Hepatocyte (in vitro differentiated cells): ENCODE measurements at regions not wholly inside any gene's neighbourhood (a gene's known extent, or its start where the extent isn't known, plus 50 kb on each side); places are given as distances from the start of the nearest gene placed in this dataset. TPM values are rescaled to one million over a fixed set of nuclear protein-coding genes. Genes with fewer than 3 reads are reported as not detected.

Experiments used
- DNase-seq: peaks from one replicate; pipeline ENCODE4 v3.0.0-alpha.2; 2016; ENCODE audit warnings: low spot score
- H2AFZ ChIP-seq: fragments of 200-600 bp; sonication (generic); 2 replicates; pipeline ENCODE4 v1.6.0; 2016; ENCODE audit warnings: antibody characterized with exemption, mild to moderate bottlenecking
- H3K27ac ChIP-seq: fragments of 200-600 bp; sonication (generic); 2 replicates; pipeline ENCODE4 v1.5.1; 2016; ENCODE audit warnings: mild to moderate bottlenecking
- H3K27me3 ChIP-seq: fragments of 200-600 bp; sonication (generic); 2 replicates; pipeline ENCODE4 v1.6.1; 2016
- H3K36me3 ChIP-seq: fragments of 200-600 bp; sonication (generic); replicated peaks from 2 replicates; pipeline ENCODE4 v1.5.1; 2016; ENCODE audit warnings: low read depth; ENCODE audit not compliant: insufficient read depth
- H3K4me1 ChIP-seq: fragments of 200-600 bp; sonication (generic); 2 replicates; pipeline ENCODE4 v1.5.1; 2016; ENCODE audit warnings: mild to moderate bottlenecking, moderate library complexity; ENCODE audit not compliant: insufficient read depth
- H3K4me2 ChIP-seq: fragments of 200-600 bp; sonication (generic); 2 replicates; pipeline ENCODE4 v1.6.0; 2016
- H3K4me3 ChIP-seq: fragments of 200-600 bp; sonication (generic); 2 replicates; pipeline ENCODE4 v1.5.1; 2016; ENCODE audit warnings: mild to moderate bottlenecking
- H3K79me2 ChIP-seq: fragments of 200-600 bp; sonication (generic); 2 replicates; pipeline ENCODE4 v1.6.0; 2017; ENCODE audit warnings: mild to moderate bottlenecking
- H3K9me2 ChIP-seq: fragments of 200-600 bp; sonication (generic); replicated peaks from 2 replicates; pipeline ENCODE4 v1.6.0; 2017; ENCODE audit warnings: mild to moderate bottlenecking; ENCODE audit not compliant: insufficient read depth
- H3K9me3 ChIP-seq: fragments of 200-600 bp; sonication (generic); 2 replicates; pipeline ENCODE4 v1.5.1; 2016; ENCODE audit warnings: low read depth, mild to moderate bottlenecking
- H4K20me1 ChIP-seq: fragments of 200-600 bp; sonication (generic); 2 replicates; pipeline ENCODE4 v1.6.0; 2016; ENCODE audit warnings: mild to moderate bottlenecking; ENCODE audit not compliant: insufficient read depth, poor library complexity, severe bottlenecking
- CTCF ChIP-seq: fragments of 200-600 bp; sonication (generic); IDR thresholded peaks from 2 replicates; pipeline ENCODE4 v1.5.1; 2016; ENCODE audit warnings: antibody characterized with exemption, mild to moderate bottlenecking; ENCODE audit not compliant: poor library complexity
- EZH2 ChIP-seq: fragments of 200-600 bp; sonication (generic); IDR thresholded peaks from 2 replicates; pipeline ENCODE4 v1.6.1; 2016; ENCODE audit warnings: antibody characterized with exemption, mild to moderate bottlenecking, borderline replicate concordance
- EZH2phosphoT487 ChIP-seq: fragments of 200-600 bp; sonication (generic); IDR thresholded peaks from one replicate; pipeline ENCODE4 v1.6.1; 2018; ENCODE audit warnings: antibody characterized with exemption, mild to moderate bottlenecking, low read depth, moderate library complexity; ENCODE audit not compliant: unreplicated experiment, severe bottlenecking
- whole genome bisulfite sequencing: methylation state at CpG from one replicate; pipeline ENCODE4 v1.1.6; 2016; ENCODE audit warnings: low lambda C conversion rate; ENCODE audit errors: missing lambda C conversion rate; 5-methylcytosine and 5-hydroxymethylcytosine counted together
- small RNA-seq: library from RNA; depleted of rRNA; stranded (forward); fragments of <200 nt; gene quantifications from one replicate; pipeline ENCODE3, GENCODE V24; 2014

- Histone ChIP-seq H3K27ac (no peak overlapping the region), H3K36me3 (no peaks in the 10 kb centered on the region), H3K4me3 (no peak overlapping the region), H4K20me1 (no peaks in the 10 kb centered on the region), H2AFZ (no peak overlapping the region), H3K4me1 (no peaks in the 10 kb centered on the region), H3K9me2 (no peaks in the 10 kb centered on the region), H3K79me2 (no peaks in the 10 kb centered on the region), H3K9me3 (no peaks in the 10 kb centered on the region), H3K4me2 (no peak overlapping the region), H3K27me3 (no peaks in the 10 kb centered on the region)
- TF ChIP-seq EZH2 (no peak), EZH2phosphoT487 (no peak), CTCF (no peak)
- 92% methylated on average over 5 of the region's 5 CpGs for WGBS
- DNase-seq, result no peak
These were observed 1003.5 kb downstream of the AGBL1 start for GRCh38 chr15:87083201-87083600.

- DNase-seq, result no peak
- Histone ChIP-seq H3K9me3 (no peaks in the 10 kb centered on the region), H2AFZ (no peak overlapping the region), H3K36me3 (no peaks in the 10 kb centered on the region), H3K27me3 (no peaks in the 10 kb centered on the region), H3K27ac (no peak overlapping the region), H3K9me2 (no peaks in the 10 kb centered on the region), H3K4me2 (no peak overlapping the region), H3K4me3 (no peak overlapping the region), H4K20me1 (no peaks in the 10 kb centered on the region), H3K79me2 (no peaks in the 10 kb centered on the region), H3K4me1 (no peaks in the 10 kb centered on the region)
- no peak for TF ChIP-seq EZH2phosphoT487
- no peak for TF ChIP-seq CTCF
- no peak for TF ChIP-seq EZH2
- 70% methylated on average over 2 of the region's 2 CpGs for WGBS
These were observed 1002.9 kb downstream of the AGBL1 start for GRCh38 chr15:87082581-87082980.

GRCh38 chr15:87080547-87080946, 1000.9 kb downstream of the AGBL1 start:
- TF ChIP-seq CTCF, result no peak
- no peak for TF ChIP-seq EZH2phosphoT487
- no peak for TF ChIP-seq EZH2
- Histone ChIP-seq H3K4me2 (no peak overlapping the region), H3K27ac (no peak overlapping the region), H3K4me1 (no peaks in the 10 kb centered on the region), H3K27me3 (no peaks in the 10 kb centered on the region), H2AFZ (no peak overlapping the region), H3K4me3 (no peak overlapping the region), H3K36me3 (no peaks in the 10 kb centered on the region), H3K79me2 (no peaks in the 10 kb centered on the region), H4K20me1 (no peaks in the 10 kb centered on the region), H3K9me2 (no peaks in the 10 kb centered on the region), H3K9me3 (no peaks in the 10 kb centered on the region)
- DNase-seq, result no peak
- 66% methylated on average over 5 of the region's 5 CpGs for WGBS

Small RNA genes in the stretch of these regions (small RNA-seq; reads per million reads assigned to genes)
- gene RNU6-185P, result not detected
